ENCODE measurements at regions not wholly inside any gene's neighbourhood (a gene's known extent, or its start where the extent isn't known, plus 50 kb on each side); places are given as distances from the start of the nearest gene placed in this dataset.
A peak's percentile ranks its signal among the peaks of the same experiment; 100 is the strongest.

GRCh38 chr10:29734962-29735627, 100.3 kb upstream of the SVIL start:
- ChIA-PET CTCF (interaction anchor here (0.7 to 3.0 kb wide), 6 partner anchors 9 to 289 kb away, joined by 3 to 13 read pairs (median 3); no protein-coding TSS in a partner anchor), POLR2A (interaction anchor here (0.9 kb wide), 1 partner anchor 87 kb away, joined by 3 read pairs; no protein-coding TSS in a partner anchor), SMC1A (ENCODE audit: uncharacterized antibody, unreplicated experiment) (interaction anchor here (0.8 to 3.0 kb wide), 5 partner anchors 10 to 205 kb away, joined by 3 to 12 read pairs (median 5); no protein-coding TSS in a partner anchor), RAD21 (ENCODE audit: unreplicated experiment) (interaction anchor here (0.7 to 2.7 kb wide), 10 partner anchors 35 to 223 kb away, joined by 3 to 13 read pairs (median 3); partner anchors contain the start of gene SVIL)
- Histone ChIP-seq H4K20me1 (ENCODE audit: control insufficient read depth, insufficient read depth) (no peaks in the 10 kb centered on the region), H2AFZ (ENCODE audit: control insufficient read depth, low read depth, low read length) (peak overlapping the region; percentile 23; the same call in 1 of the 2 replicates), H3K9me3 (replicated peaks; ENCODE audit: control insufficient read depth, insufficient read depth, low read length) (no peaks in the 10 kb centered on the region), H3K27ac (ENCODE audit: control insufficient read depth, insufficient read depth) (no peak overlapping the region), H3K4me3 (peak overlapping the region; percentile 53; the same call in 1 of the 2 replicates), H3K4me1 (ENCODE audit: control insufficient read depth, insufficient read depth, low read length) (no peaks in the 10 kb centered on the region), H3K27me3 (replicated peaks in 1 of 2; ENCODE audit: control insufficient read depth in 2 of 2, insufficient read depth in 2 of 2, low read length in 1 of 2) (peaks cover 1 to 10% of the 10 kb centered on the region in 2 experiments), H3K79me2 (ENCODE audit: control insufficient read depth, insufficient read depth, low read length) (no peaks in the 10 kb centered on the region), H3K9ac (ENCODE audit: control insufficient read depth, insufficient read depth, low read length) (no peak overlapping the region), H3K4me2 (ENCODE audit: control insufficient read depth, insufficient read depth) (peak overlapping the region; percentile 45; the same call in 1 of the 2 replicates), H3K36me3 (ENCODE audit: control insufficient read depth in 2 of 2, insufficient read depth in 2 of 2, low read length in 1 of 2) (no peaks in the 10 kb centered on the region)
- in situ Hi-C loops (cut with MboI) = no loop called here
- 15% methylated on average over 59 of the region's 77 CpGs for WGBS (ENCODE audit: insufficient coverage, insufficient replicate concordance, low lambda C conversion rate, missing lambda C conversion rate)
- intact Hi-C loops (cut with micrococcal nuclease; ENCODE audit: unreplicated experiment) = loop anchor here (2.0 to 5.0 kb wide), 2 partner anchors 100 to 288 kb away; partner anchors contain the start of gene SVIL
- no peak for FAIRE-seq
- TF ChIP-seq NBN (IDR thresholded peaks at IDR 0.05) (no peak), HDAC6 (IDR thresholded peaks at IDR 0.05; ENCODE audit: unreplicated experiment) (peak; percentile 4), GATAD2B (conservative IDR thresholded peaks at IDR 0.05; ENCODE audit: low read depth) (peak; percentile 79), BHLHE40 (IDR thresholded peaks at IDR 0.05; ENCODE audit: borderline replicate concordance in 1 of 2, low read depth in 2 of 2, low read length in 1 of 2) (peak in 1 of 2 experiments; percentile 34; a peak in 1 of 4 replicates), SUZ12 (IDR thresholded peaks at IDR 0.05; ENCODE audit: unreplicated experiment) (no peak), YBX1 (IDR thresholded peaks at IDR 0.05) (no peak)
- BruUV-seq (replicated peaks) = no TSS peak
- ATAC-seq = peak; percentile 63
- DNase-seq (ENCODE audit: low read depth, low spot score) = no peak
